GM18502 (cell line): ENCODE measurements at regions not wholly inside any gene's neighbourhood (a gene's known extent, or its start where the extent isn't known, plus 50 kb on each side); places are given as distances from the start of the nearest gene placed in this dataset.

Source experiments
- ATAC-seq: cut with Tn5 transposase; IDR thresholded peaks from one replicate; pipeline ENCODE4 v1.9.1; 2021; ENCODE audit warnings: mild to moderate bottlenecking; ENCODE audit not compliant: unreplicated experiment, poor library complexity

- no peak for ATAC-seq
These were observed 790.4 kb downstream of the PLA2G4A start for GRCh38 chr1:187619175-187619574.

- no peak for ATAC-seq
These were observed 793.2 kb downstream of the PLA2G4A start for GRCh38 chr1:187621951-187622350.

- no peak for ATAC-seq
These were observed 793.8 kb downstream of the PLA2G4A start for GRCh38 chr1:187622545-187622944.

- no peak for ATAC-seq
These were observed 796.2 kb downstream of the PLA2G4A start for GRCh38 chr1:187624812-187625545.

GRCh38 chr1:187626056-187626455 is 797.3 kb downstream of the PLA2G4A start:
- no peak for ATAC-seq

- no peak for ATAC-seq
These were observed 798.8 kb downstream of the PLA2G4A start for GRCh38 chr1:187627516-187627915.

- no peak for ATAC-seq
These were observed 800.3 kb downstream of the PLA2G4A start for GRCh38 chr1:187629075-187629474.

GRCh38 chr1:187630653-187631380 is 802.1 kb downstream of the PLA2G4A start:
- ATAC-seq = no peak

- ATAC-seq = no peak
These were observed 802.6 kb downstream of the PLA2G4A start for GRCh38 chr1:187631381-187631675.

GRCh38 chr1:187631984-187632383 is 803.2 kb downstream of the PLA2G4A start:
- ATAC-seq = no peak

- ATAC-seq = no peak
These were observed 806.2 kb downstream of the PLA2G4A start for GRCh38 chr1:187634940-187635339.

GRCh38 chr1:187638733-187639434 is 810.1 kb downstream of the PLA2G4A start:
- no peak for ATAC-seq

- ATAC-seq = no peak
These were observed 812.3 kb downstream of the PLA2G4A start for GRCh38 chr1:187641015-187641414.

- ATAC-seq = no peak
These were observed 812.7 kb downstream of the PLA2G4A start for GRCh38 chr1:187641463-187641862.

GRCh38 chr1:187641907-187642306 is 813.2 kb downstream of the PLA2G4A start:
- no peak for ATAC-seq

GRCh38 chr1:187645651-187646050 is 816.9 kb downstream of the PLA2G4A start:
- no peak for ATAC-seq

GRCh38 chr1:187646536-187647107 is 817.9 kb downstream of the PLA2G4A start:
- no peak for ATAC-seq

- no peak for ATAC-seq
These were observed 819.3 kb downstream of the PLA2G4A start for GRCh38 chr1:187648091-187648490.

- no peak for ATAC-seq
These were observed 825.9 kb downstream of the PLA2G4A start for GRCh38 chr1:187654635-187655034.

GRCh38 chr1:187655104-187655503 is 826.4 kb downstream of the PLA2G4A start:
- ATAC-seq = no peak

- no peak for ATAC-seq
These were observed 836.7 kb downstream of the PLA2G4A start for GRCh38 chr1:187665483-187665882.
